H54 (cell line): ENCODE measurements at regions not wholly inside any gene's neighbourhood (a gene's known extent, or its start where the extent isn't known, plus 50 kb on each side); places are given as distances from the start of the nearest gene placed in this dataset.

ENCODE experiments used
- DNase-seq: peaks from one replicate; pipeline ENCODE4 v3.0.0; 2011; ENCODE audit warnings: low spot score, mixed read lengths; ENCODE audit not compliant: insufficient read length
- FAIRE-seq: peaks from 3 replicates; lab custom pipeline; 2011; peaks lifted over from hg19 to GRCh38; lab: Jason Lieb, UNC
- POLR2A ChIP-seq: IDR thresholded peaks from 2 replicates; pipeline ENCODE4 v1.6.1; 2011; ENCODE audit warnings: low read depth, mild to moderate bottlenecking, low read length

GRCh38 chr4:22895482-22895881 lies 202.7 kb downstream of the GBA3 start:
- FAIRE-seq (no peak), DNase-seq (no peak)
- TF ChIP-seq POLR2A: no peak

GRCh38 chr4:22884157-22884556 lies 191.4 kb downstream of the GBA3 start:
- FAIRE-seq: no peak
- DNase-seq: no peak
- no peak for TF ChIP-seq POLR2A

GRCh38 chr4:22881411-22881810 lies 188.7 kb downstream of the GBA3 start:
- no peak for TF ChIP-seq POLR2A
- DNase-seq (no peak), FAIRE-seq (no peak)

- DNase-seq (no peak), FAIRE-seq (no peak)
- no peak for TF ChIP-seq POLR2A
Observed at GRCh38 chr4:22877486-22878052, 184.8 kb downstream of the GBA3 start.

- DNase-seq (no peak), FAIRE-seq (no peak)
Observed at GRCh38 chr4:22876270-22876669, 183.5 kb downstream of the GBA3 start.

GRCh38 chr4:22875587-22876257 lies 183.0 kb downstream of the GBA3 start:
- TF ChIP-seq POLR2A: no peak
- DNase-seq (no peak), FAIRE-seq (no peak)

More at GRCh38 chr4:22876270-22876669, 183.5 kb downstream of the GBA3 start:
- no peak for TF ChIP-seq POLR2A

GRCh38 chr4:22874334-22874912 lies 181.7 kb downstream of the GBA3 start:
- DNase-seq (no peak), FAIRE-seq (no peak)
- no peak for TF ChIP-seq POLR2A

- DNase-seq (no peak), FAIRE-seq (no peak)
- TF ChIP-seq POLR2A: no peak
Observed at GRCh38 chr4:22873899-22874298, 181.2 kb downstream of the GBA3 start.

GRCh38 chr4:22870847-22871449 lies 178.2 kb downstream of the GBA3 start:
- TF ChIP-seq POLR2A: no peak
- no peak for DNase-seq
- no peak for FAIRE-seq

- DNase-seq: no peak
- no peak for TF ChIP-seq POLR2A
Observed at GRCh38 chr4:22869235-22869634, 176.5 kb downstream of the GBA3 start.

More at GRCh38 chr4:22869235-22869634, 176.5 kb downstream of the GBA3 start:
- no peak for FAIRE-seq
